Esophagus squamous epithelium (tissue), 4 donors: ENCODE measurements at regions not wholly inside any gene's neighbourhood (a gene's known extent, or its start where the extent isn't known, plus 50 kb on each side); places are given as distances from the start of the nearest gene placed in this dataset.

Source experiments
- CTCF ChIP-seq, 6 experiments: fragments of 450-650 bp in 4 of 6; fragments of 200-600 bp in 2 of 6; sonication (generic) in 2 of 6; IDR thresholded peaks; one replicate each; pipeline ENCODE4 v1.5.1; 2016 to 2019; ENCODE audit warnings: antibody characterized with exemption in 6 of 6, mild to moderate bottlenecking in 4 of 6, moderate library complexity in 4 of 6
- POLR2A ChIP-seq, 4 donors: fragments of 450-650 bp; IDR thresholded peaks; one replicate each; pipeline ENCODE4 v1.6.1; 2017; ENCODE audit warnings: antibody characterized with exemption in 4 of 4, mild to moderate bottlenecking in 4 of 4, moderate library complexity in 3 of 4

GRCh38 chr9:11141357-11141756 lies 528.6 kb upstream of the PTPRD start:
- no peak for TF ChIP-seq POLR2A (IDR thresholded peaks at IDR 0.05)
- TF ChIP-seq CTCF (IDR thresholded peaks at IDR 0.05): no peak
